HG03460 (cell line): ENCODE measurements at regions not wholly inside any gene's neighbourhood (a gene's known extent, or its start where the extent isn't known, plus 50 kb on each side); places are given as distances from the start of the nearest gene placed in this dataset.

Experiments used
- ATAC-seq: cut with Tn5 transposase; IDR thresholded peaks from one replicate; pipeline ENCODE4 v1.9.1; 2021; ENCODE audit not compliant: unreplicated experiment

- ATAC-seq, result no peak
Measured at GRCh38 chr2:191604154-191604553, 73.8 kb upstream of the NABP1 start.

GRCh38 chr2:191607096-191607495 is 70.8 kb upstream of the NABP1 start:
- no peak for ATAC-seq

DNA sequence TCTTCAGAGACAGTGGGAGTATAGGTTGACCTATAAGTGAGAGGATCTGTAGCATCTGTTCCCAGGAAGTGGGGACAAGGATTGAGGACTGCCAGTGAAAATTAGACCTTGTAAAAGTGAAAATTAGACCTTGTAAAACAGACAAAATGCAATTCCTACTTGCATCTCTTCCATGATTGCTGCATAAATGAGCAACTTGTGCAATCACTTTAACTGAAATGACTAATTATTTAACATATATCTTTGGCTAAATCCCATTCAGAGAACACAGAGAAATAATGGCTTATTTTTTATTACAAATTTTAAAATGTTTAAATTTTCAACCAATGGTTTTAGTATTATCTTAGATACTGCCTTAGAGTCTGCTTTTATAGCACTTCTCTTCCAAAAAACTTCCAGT is 67.2 kb upstream of the NABP1 start:
- no peak for ATAC-seq

- ATAC-seq, result peak; percentile 97
Measured at GRCh38 chr2:191611614-191612013, 66.3 kb upstream of the NABP1 start.

DNA sequence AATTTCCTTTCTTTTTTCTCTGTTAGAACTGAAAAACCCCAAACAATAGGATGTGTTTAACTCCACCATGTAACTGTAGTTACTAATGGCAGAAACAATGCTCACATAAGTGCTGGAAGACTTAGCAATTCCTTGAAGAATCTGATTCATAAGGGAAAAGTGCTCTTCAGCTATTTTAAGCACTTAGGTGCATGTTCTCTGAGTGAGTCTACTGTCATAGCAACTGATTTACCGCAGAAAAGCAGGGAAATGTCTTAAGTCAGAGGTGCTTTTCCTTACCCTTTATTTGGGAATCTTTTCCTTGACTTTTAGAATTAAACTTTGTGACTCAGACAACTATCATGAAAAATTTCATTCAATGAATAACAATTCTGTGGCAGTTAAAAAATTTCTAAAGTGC is 65.4 kb upstream of the NABP1 start:
- ATAC-seq, result no peak

GRCh38 chr2:191614759-191615158 is 63.2 kb upstream of the NABP1 start:
- ATAC-seq, result no peak

DNA sequence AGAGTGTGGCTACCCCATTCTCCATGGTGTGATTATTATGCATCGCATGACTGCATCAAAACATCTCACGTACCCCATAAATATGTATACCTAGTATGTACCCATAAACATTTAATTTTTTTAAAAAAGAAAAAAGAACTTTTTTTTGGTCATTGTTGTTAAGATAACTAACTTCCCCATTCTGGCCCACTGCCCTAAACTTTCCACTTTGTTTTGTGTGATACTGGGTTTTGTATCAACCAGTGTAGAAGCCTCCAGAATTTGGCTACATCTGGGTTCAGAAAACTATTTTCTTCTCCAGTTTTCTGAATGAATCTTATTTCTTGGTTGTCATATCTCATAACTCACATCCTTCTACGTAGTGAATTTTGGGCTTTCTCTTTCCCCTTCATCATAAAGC is 62.3 kb upstream of the NABP1 start:
- no peak for ATAC-seq

- peak; percentile 83 for ATAC-seq
Measured at GRCh38 chr2:191617575-191617974, 60.4 kb upstream of the NABP1 start.

DNA sequence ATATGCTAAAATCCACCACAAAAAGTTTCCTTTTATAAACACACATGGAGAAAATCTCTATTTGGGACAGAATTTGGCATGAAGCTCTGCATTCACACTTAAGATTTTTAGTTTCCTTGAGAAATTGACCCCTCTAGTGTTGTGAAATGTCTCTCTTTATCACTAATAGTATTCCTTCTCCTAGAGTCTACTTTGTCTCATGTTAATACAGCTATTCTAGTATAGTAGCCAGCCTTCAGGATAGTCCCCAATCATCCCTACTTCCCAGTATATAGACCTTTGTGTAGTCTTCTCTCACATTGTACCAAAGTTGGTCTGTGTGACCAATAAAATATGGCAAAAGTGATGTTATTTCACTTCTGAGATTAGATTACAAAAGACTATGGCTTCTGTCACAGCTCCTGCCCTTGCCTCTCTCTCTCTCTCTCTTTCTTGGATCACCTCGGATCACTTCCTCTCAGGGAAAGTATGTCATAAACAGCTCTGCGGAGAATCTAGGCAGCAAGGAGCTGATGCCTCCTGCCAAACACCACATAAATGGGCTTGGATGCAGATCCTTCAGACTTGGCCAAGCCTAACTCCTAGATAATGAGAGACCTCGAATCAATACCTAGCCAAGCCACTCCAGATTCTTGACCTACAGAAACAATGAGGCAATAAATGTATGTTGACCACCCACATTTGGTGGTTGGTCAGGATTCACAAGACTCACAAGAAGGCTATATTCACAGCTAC is 59.7 kb upstream of the NABP1 start:
- peak; percentile 1 for ATAC-seq

DNA sequence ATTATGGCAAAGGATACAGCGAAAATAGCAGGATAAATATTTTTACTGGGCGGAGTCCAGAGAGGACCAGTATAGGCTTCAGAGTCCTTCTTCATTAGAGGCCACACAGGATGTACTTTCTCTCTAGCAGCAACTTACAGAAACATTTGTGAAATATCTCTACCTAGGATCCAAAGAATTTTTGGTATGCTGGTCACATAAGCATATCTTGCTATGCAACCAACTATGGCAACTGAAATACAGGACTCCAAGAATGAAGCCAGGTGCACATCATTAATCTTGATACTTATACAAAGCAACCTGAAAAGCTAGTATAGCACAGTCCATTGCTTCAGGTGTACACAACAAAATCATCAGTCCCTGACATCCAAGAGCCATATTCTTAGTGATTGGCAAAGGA is 59.1 kb upstream of the NABP1 start:
- ATAC-seq, result no peak

- no peak for ATAC-seq
Measured at GRCh38 chr2:191620144-191620543, 57.8 kb upstream of the NABP1 start.

GRCh38 chr2:191622374-191623320 is 55.3 kb upstream of the NABP1 start:
- no peak for ATAC-seq

DNA sequence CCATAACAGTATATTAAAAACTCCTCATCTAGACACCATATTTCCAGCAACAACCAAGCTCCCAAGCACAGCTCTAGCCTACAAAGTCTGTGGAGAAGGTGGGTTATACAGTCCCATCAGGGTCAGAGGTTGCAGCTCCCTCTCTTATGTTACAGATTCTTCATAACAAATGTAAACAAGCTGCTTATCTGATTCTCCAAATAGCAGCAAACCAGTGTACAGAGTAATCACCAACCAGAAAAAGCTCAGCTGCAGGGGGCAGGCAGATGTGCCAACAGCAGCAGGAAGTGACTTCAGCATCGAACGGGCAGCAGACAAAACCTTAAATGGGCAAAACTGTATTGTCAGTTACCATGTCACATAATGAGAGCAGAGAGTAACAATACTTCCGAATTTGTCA is 52.9 kb upstream of the NABP1 start:
- peak; percentile 65 for ATAC-seq

GRCh38 chr2:191625446-191625845 is 52.5 kb upstream of the NABP1 start:
- ATAC-seq, result no peak

- ATAC-seq, result no peak
Measured at GRCh38 chr2:191626497-191627151, 51.3 kb upstream of the NABP1 start.

DNA sequence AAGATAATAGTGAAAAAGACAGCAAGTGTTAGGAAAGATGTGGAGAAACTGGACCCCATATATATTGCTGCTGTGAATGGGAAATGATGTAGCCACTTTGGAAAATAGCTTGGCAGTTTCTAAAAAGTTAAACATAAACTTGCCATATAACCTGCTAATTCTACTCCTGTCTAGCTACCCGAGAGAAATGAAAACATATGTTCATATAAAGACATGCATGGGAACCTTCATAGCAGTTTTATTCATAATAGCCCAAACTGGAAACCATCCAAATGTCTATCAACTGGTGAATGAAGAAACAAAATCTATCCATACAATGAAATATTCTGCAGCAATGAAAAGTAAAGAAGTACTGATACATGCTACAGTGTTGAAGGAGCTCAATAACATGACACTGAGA is 50.4 kb upstream of the NABP1 start:
- no peak for ATAC-seq
